Stimulated activated CD8-positive, alpha-beta memory T cell treated with anti-CD3 and anti-CD28 coated beads, Interleukin-7, amount 100 ng/mL, for 4 hours (primary cell): ENCODE measurements at regions not wholly inside any gene's neighbourhood (a gene's known extent, or its start where the extent isn't known, plus 50 kb on each side); places are given as distances from the start of the nearest gene placed in this dataset.

Source experiments
- DNase-seq, 2 donors: peaks; one replicate each; pipeline ENCODE4 v3.0.0-alpha.2; 2020; ENCODE audit warnings: low read depth in 2 of 2

DNA sequence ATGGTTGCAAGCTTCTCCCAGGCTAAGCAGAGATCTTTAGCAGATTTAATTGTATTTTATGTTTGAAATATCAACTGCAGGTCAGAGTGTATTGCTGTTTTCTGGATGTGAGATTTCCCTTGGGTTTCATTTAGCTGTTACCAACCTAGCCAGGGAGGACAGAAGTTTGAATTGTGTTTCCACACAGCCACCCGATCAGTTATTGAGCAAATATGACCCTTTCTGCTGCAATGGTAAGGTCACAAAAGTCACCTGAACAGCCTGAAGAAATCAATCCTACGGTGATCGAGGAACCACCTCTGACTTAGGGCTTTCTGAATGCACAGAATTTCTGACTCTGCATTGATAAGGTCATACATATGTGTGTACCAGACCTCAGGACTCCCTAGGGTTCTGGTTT is 419.9 kb downstream of the MAN2A1 start:
- DNase-seq, result no peak

DNA sequence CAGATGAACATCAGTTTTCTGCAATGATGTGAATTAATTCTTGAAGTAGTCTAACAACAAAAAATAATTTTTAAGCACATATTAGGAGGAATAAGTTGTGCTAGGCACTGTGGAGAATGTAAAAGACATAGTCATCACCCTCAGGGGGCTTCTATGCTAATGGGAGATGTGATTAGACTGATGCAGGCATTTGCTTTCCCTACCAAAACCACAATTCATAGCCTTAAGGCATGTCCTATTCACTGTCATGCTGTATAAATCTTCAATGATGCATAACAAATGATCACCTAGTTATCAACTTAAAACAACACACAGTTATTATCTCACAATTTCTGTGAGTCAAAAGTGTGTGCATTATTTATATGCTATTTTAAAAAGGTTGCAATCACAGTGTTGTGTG is 422.6 kb downstream of the MAN2A1 start:
- DNase-seq, result no peak

DNA sequence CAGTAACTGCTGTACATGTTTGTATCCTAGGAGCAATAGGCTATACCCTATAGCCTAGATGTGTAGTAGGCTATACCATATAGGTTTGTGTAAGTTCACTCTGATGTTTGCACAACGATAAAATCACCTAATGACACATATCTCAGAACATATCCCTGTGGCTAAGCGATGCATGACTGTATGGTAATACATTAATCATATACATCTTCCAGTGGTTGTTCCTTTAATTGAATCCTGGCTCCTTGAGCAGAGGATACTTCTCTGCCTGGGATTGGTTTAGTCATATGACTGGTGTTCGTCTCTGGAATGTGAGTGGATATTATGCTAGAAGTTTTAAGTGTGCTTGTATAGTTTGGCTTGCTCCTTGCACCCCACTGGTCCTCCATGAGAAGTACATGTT is 425.8 kb downstream of the MAN2A1 start:
- DNase-seq, result no peak

DNA sequence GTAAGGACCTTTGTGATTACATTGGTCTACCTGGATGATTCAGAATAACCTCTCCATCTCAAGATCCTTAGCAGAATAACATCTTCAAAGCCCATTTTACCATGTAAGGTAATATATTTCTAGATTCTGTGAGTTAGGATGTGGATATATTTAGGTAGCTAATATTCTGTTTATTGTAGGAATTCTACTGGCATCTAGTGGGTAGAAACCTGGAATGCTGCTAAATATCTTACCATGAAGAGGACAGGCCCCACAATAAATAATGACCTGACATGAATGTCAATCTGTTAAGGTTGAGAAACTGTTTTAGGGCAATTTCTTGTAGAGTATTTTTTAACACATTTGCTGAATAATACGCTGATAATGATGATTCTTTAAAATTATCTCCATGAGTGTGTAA is 426.8 kb downstream of the MAN2A1 start:
- no peak for DNase-seq

DNA sequence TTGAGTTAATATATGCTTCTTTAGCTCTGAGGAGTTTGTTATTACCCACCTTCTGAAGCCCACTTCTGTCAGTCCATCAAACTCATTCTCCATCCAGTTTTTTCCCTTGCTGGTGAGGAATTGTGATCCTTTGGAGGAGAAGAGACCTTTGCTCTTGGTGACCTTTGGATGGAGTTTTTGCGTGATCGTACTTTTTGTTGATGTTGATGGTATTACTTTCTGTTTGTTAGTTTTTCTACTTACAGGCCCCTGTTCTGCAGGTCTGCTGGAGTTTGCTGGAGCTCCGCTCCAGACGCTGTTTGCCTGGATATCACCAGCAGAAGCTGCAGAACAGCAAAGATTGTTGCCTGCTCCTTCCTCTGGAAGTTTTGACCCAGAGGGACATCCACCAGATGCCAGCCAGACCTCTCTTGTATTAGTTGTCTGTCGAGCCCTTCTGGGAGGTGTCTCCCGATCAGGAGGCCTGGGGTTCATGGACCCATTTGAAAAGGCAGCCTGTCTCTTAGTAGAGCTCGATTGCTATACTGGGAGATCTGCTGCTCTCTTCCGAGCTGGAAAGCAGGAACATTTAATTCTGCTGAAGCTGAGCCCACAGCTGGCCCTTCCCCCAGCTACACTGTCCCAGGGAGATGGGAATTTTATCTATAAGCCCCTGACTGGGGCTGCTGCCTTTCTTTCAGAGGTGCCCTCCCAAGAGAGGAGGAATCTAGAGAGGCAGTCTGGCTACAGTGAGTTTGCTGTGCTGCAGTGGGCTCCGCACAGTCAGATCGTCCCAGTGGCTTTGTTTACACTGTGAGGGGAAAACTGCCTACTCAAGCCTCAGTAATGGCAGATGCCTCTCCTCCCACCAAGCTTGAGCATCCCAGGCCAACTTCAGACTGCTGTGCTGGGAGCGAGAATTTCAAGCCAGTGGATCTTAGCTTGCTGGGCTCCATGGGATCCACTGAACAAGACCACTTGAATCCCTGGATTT is 445.5 kb downstream of the MAN2A1 start:
- DNase-seq, result no peak

DNA sequence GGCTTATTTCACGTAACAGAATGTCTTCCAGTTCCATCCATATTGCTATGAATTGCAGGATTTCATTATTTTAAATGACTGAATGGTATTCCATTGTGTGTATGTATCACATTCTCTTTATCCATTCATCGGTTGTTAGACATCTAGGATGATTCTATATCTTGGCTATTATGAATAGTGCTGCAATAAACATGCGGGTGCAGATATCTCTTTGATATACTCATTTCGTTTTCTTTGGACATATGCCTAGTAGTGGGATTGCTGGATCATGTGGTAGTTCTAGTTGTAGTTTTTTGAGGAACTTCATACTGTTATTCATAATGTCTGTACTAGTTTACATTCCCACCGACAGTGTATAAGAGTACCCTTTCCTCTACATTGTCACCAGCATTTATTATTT is 460.5 kb downstream of the MAN2A1 start:
- no peak for DNase-seq

DNA sequence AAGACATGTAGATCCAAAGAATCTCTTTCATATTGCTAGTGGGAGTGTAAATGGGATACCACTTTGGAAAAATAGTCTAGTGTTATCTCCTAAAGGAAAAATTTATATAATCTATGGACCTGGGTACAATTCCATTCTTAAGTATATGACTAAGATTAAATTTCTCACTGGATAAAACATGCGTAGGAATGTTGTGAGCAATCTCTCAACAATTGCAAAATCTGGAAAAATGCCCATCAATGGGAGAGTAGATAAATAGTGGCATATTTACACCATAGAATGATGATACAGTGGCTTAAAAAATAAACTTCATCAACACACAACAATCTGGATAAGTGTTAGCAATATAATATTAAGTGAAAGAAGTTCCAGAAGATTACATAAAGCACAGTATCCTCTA is 469.5 kb downstream of the MAN2A1 start:
- DNase-seq, result no peak

DNA sequence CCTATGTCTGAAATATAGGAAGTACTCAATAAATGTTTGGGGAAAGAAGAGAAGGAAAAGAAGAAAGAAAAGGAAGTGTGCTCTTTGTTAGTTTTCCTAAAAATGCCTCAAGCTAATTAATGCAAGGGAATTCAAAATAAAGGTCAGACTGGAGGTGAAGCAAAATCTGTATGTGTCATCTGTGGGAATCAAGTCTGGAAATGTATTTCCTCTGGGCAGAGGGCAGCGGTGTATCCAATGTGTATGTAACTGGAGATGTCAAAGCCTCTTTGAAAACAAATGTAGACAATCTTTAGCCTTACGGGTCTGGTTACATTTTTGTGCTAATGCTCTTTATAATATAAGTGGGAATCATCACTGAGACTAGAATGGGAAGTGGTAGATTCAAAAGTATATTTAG is 471.4 kb downstream of the MAN2A1 start:
- no peak for DNase-seq

DNA sequence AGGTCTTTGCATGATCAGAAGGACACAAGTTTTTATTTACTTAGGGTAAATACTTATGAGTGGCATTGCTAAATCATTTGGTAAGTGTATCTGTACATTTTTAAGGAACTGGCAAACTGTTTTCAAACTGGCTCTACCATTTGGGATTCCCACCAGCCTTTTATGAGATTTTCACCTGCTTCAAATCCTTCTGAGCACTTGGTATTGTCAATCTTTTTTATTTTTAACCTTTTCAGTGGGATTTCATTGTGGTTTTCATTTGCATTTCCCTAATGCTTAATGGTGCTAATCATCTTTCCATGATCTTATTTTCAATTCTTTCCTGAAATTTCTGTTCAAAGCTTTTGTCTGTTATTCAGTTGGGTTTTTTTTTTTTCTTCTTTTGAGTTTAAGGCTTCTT is 475.6 kb downstream of the MAN2A1 start:
- DNase-seq, result no peak

DNA sequence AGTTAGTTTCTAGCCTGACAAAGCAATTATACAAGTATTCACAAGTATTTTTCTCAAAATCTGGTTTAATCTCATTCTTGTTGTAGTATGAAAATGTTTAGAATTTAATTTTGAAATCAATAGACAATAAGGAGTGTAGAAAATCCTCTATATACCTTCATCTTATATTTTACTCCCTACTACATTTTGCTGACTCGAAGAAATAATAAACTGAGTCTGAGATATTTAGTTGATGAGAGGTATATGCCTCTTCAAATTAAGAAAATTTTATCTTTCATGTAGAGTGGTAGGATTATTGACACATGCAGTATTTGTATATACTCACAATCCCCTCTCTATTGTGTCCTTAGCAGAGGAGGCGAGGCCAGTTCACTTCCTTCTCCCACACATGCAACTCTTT is 477.7 kb downstream of the MAN2A1 start:
- DNase-seq, result no peak

DNA sequence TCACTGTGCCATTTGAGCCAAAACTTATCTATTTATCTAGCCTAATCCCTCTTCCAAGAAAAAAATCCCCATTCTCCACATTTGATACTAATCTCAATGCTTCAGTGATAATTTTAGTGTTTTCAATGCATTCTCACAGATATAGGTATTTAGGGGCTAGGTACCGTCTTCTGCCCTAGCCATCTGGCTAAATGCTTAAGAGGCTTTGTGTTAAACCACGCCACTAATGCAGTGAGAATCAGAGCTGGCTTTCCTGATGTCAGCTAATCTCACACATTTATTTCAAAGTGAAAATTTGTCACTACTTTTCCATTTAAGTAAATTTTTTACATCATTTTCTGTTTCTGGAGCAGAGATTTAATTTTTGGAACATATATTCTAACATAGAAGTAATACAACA is 479.7 kb downstream of the MAN2A1 start:
- DNase-seq, result no peak

DNA sequence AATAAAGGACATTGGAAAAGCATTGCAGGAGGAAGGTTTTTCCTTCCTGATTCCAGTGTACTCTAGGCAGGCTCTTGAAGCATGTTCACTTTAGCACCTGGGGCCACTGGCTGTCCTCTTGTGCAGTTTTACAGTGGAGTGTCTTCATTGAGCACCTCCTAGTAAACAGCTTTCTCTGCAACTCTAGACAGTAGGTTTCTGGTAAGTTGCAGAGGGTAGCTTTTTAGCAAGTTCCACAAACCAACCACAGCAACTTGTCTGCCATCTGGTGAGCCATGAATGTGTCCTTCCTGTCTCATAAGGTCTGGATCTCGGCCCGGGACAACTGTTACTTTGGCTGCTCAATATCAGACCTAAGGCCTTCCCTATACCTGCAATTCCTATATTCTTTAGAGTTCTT is 488.0 kb downstream of the MAN2A1 start:
- no peak for DNase-seq

DNA sequence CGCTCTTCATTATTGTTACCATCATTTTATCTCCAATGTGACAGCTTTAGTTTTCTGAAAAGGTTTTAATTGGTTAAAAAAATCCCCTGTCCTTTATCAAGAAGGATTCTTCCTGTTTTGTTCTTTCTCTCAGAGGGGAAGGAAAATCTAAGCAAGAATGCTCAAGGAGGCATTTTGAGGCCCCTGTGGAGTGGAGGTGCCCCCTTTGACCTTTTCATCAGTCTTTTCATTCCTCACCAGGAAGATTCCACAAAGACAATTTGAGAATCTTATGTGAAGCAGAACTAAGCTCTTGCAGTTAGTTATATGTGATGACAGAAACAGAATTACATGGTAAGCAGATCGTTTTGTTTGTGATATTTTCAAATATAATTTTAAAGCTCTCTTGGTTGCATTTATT is 489.6 kb downstream of the MAN2A1 start:
- no peak for DNase-seq

DNA sequence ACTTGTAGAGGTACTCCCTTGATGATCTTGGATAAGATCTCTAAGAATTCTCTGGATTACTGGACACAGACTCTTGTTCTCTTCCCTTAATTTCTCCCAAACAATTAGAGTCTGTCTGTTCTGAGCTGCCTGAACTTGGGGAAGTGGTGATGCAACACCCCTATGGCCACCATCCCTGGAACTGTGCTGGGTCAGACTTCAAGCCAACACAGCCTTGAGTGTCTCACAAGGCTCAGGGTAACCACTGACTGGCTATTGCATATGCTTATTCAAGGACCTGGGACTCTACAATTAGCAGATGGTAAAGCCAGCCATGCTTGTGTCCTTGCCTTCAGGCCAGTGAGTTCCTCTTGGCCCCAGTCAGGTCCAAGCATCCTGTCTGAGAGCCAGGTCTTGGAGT is 504.5 kb downstream of the MAN2A1 start:
- no peak for DNase-seq

DNA sequence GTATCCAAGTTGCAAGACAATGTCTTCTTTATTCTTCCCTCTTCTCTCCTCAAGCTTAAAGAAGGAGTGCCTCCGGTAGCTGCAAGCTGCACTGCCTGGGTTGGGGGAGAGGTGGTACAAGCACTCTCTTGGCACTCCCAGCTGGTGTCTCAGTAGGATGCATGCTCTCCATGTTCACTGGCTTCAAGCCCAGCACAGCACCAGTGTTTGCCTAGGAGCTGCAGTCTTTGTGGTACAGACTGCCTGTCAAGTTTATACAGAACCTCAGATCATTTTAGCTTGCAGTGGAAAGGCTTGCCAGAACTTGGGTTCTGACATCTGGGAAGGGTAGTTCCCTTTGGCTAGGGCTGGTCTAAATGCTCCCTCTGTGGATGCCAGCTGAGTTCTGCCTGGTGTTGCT is 505.6 kb downstream of the MAN2A1 start:
- DNase-seq, result no peak

DNA sequence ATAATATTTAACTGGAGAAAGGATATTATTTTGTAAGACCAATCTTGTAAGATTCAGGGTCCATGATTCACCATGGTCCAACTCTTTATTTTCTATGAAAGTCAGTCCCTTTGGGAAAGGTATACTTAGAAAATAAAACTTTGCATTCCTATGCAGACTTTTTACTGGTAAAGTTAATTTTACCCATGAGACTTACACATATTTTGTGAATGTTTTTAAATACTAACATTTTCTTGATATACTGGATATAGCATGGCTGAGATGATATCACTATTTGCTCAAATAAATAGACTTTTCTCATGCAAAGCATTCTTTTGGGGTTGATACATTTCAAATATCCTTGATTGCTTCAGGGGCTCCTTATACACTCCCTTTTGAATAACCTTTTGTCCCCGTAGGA is 512.1 kb downstream of the MAN2A1 start:
- no peak for DNase-seq

DNA sequence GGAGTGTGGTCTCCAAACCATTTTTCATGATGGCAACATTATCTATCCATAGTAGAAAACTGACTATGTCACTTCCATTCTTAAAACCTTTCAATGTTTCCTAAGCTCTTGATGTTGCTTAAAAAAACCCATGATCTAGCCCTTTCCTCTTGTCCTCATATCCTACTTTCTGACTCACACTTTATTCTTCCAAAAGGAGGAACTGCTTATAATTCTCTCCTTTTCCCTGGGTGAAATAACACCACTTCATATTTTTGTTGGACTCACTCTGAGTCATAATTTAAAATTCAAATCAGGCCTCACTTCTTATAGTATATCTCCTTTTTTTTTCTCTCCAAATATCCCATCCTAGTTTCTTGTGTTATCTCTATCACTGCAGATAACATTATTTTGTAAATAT is 513.9 kb downstream of the MAN2A1 start:
- no peak for DNase-seq

DNA sequence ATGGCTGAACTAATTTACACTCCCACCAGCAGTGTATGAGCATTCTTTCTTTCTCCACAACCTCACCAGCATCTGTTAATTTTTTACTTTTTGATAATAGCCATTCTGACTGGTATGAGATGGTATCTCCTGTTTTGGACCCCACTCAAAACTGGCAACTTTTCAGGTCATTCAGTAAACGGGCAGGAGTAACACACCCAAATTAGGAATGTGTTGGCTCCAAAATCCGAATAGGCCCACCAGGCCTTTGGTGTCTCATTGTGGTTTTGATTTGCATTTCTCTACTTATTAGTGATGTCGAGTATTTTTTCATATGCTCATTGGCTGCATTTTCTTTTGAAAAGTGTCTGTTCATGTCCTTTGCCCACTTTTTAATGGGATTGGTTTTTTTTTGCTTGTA is 517.1 kb downstream of the TMEM232 start:
- no peak for DNase-seq

DNA sequence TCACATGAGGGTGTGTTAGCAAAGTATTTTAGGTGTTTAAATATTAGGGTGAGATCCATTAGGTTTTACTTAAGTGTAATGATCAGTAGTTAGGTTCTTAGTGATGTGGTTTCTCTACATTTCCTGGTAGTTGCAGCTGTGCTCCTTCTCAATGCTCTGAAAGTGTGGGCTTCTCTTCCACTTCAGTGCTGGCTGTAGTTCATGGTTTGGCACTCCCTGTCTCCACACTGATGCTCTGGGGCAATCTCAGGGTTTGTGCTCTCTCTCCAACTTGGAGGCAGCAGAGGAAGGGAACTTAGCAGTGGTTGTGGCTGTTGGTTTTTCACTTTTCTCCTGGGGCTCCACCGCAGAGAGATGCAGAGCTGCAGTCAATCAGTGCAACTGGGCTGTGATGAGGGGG is 507.5 kb downstream of the TMEM232 start:
- no peak for DNase-seq

DNA sequence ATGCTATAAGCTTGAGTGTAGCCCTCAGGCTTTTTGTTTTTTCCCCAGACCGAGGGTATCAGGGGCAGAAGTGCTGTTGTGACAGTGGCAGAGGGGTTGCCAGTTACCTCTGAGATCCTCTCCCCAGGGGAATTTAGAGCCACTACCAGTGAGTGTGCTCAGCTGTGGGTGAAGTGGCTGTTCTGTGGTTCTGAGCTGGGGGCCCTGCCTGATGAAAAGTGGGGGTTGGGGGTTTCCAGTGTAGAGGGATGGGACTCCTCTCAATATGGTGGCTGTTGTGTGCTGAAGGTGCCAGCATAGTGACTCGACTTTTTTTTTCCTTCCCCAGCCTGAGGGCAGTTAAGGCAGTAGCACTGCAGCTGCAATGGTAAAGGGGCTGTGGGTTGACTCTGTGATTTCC is 506.7 kb downstream of the TMEM232 start:
- no peak for DNase-seq

DNA sequence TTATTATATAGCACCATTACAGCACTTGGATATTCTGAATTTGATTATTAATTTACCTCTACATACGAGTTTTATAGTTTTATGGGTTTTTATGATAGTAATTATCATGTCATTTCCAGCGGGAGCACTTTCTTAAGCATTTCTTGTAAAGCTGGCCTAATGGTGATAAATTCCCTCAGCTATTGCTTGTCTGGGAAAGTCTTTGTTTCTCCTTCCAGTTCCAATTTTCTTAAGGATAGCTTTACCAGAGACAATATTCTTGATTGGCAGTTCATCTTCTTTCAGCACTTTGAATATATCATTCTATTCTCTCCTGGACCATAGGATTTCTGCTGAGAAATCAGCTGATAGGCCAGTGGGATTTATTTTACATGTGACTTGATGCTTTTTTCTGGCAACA is 505.4 kb downstream of the TMEM232 start:
- DNase-seq, result no peak

DNA sequence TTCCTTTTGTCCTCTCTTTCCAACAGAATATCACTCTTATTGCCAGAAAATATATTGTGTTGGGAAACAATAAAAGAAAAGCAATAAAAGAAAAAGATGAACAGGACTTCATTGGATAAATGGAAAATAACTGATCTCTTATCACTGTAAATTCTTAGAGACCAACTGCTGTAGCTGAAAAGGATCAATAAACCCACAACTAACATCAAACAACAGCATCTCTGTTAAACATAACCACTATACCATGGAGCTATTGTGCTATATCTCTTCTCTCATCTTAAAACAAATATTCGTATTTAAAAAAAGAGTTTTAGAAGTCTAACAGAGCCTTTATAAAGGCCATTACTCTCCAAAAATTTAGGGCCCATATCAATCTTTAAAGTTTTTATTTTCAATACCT is 502.4 kb downstream of the TMEM232 start:
- DNase-seq, result no peak

DNA sequence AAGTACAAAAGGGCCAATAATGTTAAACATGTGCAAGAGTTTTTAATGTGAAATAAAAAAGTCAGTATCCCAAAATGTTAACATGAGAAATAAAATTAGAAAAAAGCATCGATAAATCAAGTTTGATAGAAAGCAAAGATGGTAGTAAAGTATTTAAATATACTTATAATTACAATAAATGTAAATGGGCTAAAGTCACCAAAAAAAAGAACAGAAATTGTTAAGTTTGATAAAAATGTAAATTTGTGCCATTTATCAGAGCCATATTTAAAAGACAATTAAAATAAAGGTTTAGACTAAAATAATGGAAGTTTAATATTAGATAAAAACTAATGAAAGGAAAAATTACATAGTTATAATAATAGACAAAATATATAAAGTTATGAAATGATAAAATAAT is 500.5 kb downstream of the TMEM232 start:
- no peak for DNase-seq

DNA sequence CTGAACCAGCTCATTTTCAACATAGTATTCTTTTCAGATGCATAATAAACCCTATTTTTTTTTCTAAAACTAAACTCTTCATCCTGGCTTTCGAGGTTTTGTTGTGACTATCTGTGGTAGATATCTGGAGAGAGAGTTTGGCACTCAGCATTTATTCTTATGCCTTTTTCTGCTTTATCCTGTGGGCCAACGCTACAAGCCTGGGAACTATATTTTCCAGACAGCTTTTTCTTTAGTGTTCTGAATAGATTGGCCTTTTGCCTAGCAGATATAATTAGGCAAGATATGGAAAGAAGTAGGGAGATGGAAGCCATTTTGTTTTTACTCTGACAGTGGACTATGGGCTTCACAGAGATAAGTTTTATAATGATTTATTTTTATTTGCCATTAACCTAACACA is 486.7 kb downstream of the TMEM232 start:
- DNase-seq, result no peak
